Stimulated activated CD4-positive, alpha-beta T cell treated with anti-CD3 and anti-CD28 coated beads, Interleukin-12 subunit alpha, Interleukin-12 subunit beta, amount 100 ng/mL, for 48 hours (primary cell): ENCODE measurements at regions not wholly inside any gene's neighbourhood (a gene's known extent, or its start where the extent isn't known, plus 50 kb on each side); places are given as distances from the start of the nearest gene placed in this dataset.
"Not testable (repeated sequence)": the region's sequence is repeated elsewhere in the genome, so short reads cannot be mapped to it uniquely, and the experiment has no call there.

Source experiments
- DNase-seq, 3 donors: peaks; one replicate each; pipeline ENCODE4 v3.0.0-alpha.2; 2020; ENCODE audit warnings: low read depth in 2 of 3, low spot score in 1 of 3

DNA sequence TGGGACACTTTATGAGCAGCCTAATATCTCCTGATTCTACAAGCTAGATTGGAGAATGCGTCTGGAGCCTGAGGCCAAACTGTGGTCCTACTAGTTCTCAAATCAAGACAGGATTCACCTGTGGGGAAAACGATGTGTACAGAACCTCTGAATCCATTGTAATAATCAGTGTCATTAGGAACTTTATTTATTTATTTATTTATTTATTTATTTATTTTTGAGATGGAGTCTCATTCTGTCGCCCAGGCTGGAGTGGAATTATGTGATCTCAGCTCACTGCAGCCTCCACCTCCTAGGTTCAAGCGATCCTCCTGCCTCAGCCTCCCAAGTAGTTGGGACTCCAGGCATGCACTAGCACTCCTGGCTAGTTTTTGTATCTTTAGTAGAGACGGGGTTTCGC lies 52.6 kb upstream of the KIF26B start:
- DNase-seq: not testable (repeated sequence)

DNA sequence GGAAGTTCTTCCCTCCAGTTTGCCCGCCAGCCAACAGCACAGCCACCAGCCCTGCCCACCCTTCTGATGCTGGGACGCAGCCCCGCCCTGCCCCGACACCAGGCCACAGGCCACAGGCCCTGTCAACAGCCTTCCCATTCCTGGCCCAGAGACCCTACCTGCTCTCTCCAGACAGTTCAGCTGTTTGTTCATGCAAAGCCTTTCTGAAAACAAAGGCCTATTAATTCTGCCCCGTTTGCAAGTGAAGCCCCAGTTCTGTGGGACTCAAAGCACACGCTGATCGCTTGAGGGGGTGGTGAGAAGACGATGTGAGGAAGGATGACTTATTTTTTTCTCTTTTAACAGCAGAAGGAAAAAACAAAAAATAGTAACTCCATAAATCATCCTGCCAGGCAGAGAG lies 55.4 kb upstream of the KIF26B start:
- DNase-seq: no peak

DNA sequence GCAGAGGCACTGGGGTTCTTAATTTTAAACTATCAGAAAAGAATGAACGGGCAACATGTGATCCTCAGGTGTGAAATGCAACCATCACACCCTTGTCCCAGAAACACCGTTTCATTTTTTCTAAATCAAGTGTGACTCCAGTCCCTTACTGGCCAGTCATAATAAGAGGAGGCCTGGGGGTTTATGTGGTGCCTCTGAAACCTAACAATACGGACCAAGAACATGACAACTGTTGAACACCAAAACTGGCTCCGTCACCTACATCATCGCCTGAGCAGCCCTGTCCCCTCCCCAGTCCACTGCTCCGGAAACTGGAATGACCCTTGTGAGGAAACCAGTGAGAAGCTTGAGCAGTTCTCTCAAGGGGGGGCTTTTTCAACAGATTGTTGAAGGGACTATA lies 55.9 kb upstream of the KIF26B start:
- no peak for DNase-seq

DNA sequence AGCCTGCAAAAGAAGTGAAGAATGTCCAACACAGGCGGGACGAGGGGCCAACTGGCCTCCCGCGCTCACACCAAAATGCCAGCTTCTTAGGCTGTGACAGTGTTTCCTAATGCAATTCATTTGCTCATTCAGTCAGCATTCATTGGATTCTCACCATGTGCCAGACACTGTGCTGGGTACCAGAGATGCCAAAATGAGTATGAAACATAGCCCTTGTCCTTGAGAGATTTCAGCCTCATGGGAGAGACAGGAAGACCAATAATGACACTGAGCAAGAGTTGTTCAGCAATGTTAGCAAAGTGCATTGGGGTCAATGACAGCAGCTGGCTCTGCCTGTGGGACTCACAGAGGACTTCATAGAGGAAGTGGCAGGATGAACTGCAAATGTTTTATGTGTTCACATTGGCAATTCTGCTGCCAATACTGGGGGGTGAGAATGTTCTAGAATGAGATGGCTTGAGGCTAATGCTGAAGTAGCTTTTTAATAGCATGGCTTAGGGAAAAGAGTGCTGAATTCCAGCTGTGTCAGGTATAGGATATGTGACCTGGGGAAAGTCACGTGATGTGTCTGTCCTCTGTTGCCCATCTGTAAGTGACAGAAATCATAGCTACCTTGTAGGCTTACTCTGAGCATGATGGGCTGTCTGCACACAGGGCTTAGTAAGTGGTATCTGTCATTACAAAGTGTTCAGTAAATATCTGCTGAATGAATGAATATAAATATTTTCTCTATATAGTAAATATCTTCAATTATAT lies 58.3 kb upstream of the KIF26B start:
- DNase-seq: no peak

DNA sequence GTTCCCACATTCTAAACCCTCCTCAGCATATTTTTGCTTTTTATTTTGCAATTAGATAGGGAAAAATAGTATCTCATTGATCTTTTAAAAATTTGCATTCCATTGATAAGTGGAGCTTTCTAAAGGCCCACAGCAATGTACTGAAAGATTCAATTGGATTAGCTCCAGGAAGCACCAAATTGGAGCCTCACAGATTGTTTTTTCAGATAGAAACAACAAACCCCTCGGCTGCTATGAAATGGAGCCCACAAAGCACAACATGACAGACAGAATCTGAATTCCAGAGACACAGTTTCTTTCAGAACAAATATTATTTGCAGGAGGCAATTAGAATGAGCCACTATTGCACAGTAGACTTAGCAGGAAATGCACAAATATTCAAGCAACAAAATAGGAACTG lies 58.9 kb upstream of the KIF26B start:
- no peak for DNase-seq

DNA sequence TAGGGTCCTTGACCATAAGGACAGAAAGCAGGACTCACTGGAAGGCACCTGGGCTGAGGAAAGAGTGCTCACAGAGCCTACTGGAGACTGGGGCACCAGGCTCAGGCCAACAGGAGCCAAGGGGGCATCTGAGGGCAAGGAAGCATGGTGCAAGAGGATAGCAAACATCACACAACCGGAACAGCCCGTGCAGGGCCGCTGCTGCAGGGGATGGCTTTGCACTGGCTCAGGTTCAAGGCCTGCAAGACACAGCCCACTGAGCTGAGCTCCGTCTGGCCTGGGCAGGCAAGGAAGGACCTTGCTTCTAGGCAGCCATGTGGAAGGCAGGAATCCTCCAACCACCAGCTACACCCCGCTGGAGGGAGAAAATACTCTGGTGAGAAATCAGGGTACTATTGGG lies 59.8 kb upstream of the KIF26B start:
- no peak for DNase-seq

DNA sequence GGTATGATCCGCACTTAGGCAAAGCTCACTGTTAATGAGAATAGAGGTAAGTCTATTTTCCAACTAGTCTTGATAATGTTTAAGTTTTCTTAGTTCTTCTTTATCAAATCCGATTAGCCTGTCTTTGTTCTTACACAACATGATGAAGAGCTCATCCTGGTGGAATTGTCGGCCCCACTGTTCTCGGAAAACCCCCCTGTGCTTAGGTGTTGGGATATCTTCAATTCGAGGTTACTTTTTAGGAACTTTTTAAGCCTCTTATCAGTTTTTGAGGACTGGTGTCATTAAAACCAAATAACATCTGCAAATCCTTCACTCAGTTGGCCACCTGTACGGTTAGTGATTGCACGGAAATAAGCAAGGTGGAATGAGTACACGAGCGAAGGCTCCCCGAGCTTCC lies 60.7 kb upstream of the KIF26B start:
- DNase-seq: no peak

DNA sequence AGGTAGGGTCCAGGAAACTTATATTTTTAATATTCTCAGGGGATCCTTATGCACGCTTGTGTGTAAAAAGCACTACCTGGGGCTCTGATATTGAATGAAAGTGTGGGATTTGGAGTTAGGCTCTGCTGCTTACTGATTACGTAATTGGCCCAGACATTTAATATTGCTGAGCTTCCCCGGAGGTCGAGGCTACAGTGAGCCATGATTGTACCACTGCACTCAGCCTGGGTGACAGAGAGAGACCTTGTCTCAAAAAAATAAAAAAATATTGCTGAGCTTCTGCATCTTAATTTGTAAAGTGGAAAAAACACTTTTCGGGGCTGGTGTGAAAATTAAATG lies 62.2 kb upstream of the KIF26B start:
- no peak for DNase-seq

DNA sequence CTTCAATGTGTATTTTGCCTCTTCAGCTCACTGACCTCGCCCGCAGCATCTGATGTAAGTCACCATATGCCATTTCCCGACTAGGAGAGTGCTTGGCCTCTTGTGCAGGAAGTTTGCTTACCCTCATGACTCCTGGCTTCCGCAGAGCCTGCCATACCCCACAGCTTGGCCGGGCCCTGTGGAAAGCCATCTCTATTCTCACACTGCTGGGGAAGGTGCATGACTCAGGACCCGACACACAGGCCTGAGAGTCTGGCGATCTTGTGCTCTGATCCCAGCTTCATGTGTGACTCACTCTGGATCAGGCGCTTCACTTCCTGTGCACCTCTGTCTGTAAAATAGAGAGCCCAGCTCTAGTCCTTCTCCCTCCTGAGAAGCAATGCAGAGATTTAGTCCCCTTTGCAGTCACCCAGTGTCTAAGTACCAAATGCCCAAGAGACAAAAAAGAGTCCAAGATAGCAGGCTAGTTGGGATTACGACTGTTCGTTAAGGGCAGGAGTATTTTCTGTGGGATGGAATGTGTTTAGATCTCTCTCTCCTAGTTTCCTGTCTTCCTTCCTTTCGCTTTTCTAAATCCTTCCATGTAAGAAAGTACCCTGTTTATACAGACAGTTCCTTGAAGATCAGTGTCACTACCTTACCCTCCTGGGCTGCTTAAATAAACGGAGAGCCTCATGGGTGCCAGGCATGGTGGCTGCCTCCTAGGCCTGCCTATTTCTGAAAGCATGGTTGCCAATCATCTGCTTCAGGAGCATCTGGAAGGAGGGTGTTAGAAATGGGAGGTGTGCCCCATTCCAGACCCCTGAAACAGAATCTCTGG lies 62.8 kb upstream of the KIF26B start:
- DNase-seq: no peak

DNA sequence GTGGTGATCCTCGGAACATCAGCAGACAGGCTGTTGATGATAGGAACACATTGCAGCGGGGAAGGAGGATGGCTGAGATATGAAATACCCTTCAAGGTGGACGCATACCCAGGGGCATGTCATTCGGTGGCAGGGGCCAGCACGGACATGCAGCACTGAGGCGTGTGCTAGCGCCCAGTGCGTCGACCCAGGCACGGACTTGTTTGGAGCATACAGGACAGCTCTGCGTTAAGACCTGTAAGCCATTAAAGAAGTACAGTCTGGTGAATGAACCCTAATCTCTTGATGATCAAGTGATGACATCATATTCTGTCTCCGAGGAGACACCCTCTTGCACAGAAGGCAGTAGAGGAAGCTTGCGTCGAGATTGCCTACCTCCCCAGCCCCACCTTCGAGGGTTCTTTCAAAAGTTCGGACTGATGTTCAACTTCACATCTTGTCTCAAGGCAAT lies 63.6 kb upstream of the KIF26B start:
- no peak for DNase-seq

DNA sequence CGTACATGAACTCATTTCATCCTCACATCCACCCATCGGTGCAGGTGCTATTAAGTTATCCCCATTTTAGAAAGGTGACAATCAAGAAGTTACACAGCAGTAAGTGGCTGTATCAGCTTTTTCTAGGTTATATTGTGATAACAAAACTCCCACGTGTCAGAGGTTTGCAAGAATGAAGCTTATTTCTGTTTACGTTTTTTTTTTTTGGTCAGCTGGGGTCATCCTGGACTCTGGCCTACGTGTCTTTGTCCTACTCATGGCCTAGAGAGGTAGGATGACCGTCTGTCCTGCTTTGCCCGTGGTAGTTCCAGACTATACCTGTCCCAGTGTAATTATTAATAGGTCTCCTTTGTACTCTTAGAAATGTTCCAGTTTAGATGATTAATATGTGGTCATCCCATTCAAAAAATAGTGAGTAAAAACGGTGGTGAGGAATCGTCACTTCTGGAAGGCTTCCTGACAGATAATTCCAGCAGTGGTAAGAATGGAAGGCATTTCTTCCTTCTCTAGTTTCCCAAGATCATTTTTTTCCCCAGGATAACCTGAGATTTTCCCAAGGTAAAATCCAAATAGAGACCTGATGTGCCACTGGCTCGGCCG lies 64.2 kb upstream of the KIF26B start:
- DNase-seq: no peak

DNA sequence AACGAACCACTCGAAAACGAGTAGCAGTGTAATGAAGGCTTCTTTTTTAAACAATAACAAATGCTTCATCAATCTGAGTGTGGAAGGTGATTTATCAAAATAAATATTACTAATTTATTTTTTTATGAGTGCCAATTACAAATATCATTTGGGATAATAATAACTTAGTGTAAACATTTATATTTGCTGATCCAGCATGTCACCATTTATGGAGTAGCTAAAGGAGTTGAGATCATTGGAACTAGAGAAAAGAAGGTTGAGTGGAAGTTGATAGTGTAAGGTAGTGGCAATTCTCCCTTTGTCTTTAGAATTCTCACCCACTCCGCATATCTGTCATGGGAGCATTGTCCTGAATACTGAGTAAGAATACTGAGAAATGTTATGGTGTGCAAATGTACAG lies 67.1 kb upstream of the KIF26B start:
- no peak for DNase-seq

DNA sequence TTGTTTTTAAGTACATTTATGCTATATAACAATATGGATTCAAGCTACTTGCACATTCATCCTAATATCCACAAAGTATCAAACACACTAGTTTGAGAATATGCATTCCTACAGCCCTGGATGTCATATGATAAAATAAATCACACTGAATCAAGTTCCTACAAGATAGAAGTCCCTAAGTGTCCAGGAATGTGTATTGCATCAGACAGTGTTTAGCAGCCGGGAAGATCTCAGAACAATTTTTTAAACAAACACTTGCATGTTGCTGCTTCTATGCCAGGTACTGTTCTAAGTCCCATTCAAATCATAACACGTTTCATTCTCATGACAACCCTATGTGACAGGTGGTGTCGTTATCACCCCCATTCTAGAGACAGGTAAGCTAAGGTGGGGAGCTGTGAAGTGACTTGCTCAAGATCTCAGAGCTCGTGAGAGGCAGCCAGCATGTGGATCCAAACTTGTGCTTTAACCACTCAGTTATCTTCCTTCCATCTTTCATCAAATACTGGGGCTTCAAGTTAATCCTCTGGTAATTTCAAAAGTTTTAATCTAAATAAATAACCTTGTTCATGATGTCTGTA lies 68.3 kb upstream of the KIF26B start:
- DNase-seq: no peak

DNA sequence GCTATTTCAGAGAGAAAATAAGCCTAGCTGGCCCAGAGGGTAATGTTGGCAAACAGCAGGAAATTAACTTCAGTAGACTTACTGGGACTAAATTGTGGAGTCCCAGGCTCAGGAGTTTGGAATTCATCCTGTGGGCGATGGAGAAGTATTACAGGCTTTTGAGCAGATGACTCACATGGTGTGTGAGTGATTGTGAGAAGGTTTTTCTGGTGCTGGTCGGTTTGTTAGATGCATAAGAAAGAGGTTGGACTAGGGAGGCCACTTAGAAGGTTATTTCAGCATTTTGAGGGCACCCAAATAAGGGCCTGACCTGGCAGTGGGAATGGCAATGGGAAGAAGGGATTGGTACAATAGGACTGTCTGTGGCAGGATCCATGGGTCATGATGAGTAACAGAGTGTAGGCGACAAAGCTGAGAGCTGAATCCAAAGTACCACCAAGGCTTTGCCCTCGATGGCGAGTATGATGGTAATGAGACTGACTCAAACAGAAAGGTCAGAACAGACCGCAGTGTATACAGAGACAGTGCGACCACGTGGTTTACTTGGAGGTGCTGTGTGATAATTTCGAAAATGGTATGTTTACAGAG lies 69.2 kb upstream of the KIF26B start:
- DNase-seq: no peak

DNA sequence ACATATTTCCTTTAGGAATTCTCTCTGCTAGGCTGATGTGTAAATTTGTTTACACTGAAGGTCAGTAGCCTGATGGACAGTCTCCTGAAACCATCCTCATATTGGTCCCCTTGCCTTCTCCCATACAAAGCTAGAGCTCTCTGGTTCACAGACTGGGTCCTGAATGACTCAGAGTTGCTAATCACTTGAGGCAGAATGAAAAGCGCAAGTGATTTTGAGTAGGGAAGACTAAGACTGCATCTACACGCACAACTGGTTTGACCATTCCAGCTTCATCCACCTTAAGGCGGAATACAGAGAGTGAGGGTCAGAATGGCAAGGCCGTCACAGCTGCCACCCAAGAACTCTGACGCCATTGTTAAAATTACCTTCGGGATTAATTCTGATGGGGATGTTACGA lies 70.2 kb upstream of the KIF26B start:
- DNase-seq: no peak

DNA sequence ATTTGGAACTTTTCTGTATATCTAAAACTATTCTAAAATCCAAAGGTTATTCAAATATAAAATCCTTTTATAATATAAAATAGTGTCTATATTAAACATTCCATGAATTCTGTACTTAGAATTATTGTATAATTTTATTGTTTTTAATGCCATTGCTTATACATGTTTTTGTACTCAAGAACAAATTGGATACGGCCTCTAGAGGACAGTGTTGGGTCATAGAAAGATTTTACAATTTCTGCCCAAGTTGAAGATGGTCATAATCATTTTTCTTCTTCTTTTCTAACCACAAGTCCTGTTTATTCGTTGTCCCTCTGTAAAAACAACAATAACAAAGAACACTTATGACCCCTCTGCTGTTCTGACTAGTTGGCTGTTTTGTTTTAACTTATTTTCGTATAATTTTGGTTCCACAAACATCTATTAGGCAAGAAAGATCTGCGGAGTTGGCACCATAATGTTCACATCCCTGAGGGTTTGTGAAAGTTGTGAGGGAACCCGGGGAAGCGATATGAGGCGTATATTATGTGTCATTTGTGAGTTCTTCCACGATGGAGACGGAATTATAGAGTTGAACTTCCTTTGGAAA lies 75.7 kb upstream of the KIF26B start:
- no peak for DNase-seq

DNA sequence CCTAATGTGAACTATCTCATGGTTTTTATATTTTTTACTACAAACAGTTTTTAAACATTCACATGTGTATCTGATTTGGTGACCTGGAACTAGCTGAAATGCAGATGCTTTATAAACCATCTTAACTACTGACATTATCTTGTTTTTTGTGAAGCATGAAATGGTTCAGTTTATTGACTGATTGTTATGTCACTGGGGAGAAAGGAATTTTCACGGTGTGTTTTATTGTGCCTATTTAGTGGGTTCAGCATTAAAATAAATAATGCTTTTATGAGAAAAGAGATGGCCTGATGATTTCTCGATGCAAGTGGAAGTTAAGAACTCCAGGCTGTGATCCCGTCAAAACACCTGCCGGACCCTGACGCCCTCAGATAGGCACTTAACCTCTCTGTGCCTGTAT lies 79.9 kb upstream of the KIF26B start:
- no peak for DNase-seq

DNA sequence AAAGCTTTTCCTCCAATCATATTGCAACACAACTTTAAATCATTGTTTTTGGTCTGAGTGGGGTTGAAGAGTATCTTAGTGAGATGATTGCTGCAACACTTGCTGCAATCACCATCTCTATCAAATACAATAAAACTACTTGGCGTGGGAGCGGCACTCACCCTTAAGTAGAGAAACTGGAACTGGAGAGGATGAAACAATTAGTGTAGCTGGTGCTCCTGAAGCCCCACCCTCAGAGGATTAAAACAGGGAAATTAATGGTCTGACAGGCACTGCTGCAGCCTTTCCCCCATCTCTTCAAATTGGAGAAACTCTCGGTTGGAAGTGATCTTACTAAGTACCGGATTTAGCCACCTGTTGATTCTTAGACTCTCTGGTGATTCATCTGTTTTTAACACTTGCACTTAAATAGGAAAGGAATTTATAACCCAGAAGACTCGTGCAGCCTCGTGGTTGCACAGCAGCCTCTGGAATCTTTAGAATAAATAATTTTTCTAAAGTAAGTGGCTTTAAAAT lies 80.5 kb upstream of the KIF26B start:
- no peak for DNase-seq

DNA sequence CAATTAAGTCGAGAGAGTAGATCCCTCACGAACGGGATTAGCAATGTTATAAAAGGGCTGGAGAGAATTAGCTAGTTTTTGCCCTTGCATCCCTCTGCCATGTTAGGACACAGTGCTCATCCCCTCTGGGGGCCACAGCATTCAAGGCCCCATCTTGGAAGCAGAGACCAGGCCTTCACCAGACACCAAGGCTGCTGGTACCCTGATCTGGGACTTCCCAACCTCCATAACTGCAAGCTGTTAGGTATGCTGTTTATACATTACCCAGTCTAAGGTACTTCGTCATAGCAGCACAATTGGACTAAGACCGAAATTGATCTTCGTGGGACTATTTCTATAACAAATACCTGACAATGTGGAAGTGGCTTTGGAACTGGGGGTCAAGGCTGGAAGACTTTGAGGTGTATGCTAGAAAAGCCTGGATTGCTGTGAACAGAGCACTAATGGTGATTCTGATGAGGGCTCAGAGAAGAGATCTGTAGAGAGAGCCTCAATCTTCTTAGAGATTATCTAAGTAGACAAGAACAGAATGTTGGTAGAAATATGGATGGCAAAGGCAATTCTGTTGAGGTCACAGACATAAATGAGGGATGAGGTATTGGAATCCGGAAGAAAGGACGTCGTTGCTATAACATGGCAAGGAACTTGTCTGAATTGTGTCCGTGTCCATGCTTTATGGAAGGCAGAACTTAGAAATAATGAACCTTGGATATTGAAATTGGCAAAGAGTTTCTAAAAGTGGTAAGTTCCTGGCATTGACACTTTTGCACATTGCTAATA lies 83.8 kb upstream of the KIF26B start:
- DNase-seq: no peak

DNA sequence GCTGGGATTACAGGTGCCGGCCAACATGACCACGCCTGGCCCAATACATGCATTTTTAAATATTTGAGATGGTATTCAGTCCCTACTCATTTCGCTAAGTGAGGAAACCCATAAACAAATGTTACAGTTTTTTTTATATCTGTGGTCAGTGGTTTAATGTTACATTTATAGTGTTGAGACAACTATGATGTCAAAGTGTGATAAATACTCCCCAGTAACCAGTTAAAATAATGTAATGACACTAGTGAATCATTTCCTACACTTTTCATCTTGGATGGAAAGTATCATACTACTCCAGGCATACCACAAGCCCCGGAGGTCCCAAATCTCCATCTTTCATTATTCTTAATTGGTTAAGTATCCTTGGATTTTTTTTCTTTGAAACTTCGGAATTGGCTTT lies 87.5 kb upstream of the KIF26B start:
- no peak for DNase-seq
